ENCODE measurements at regions not wholly inside any gene's neighbourhood (a gene's known extent, or its start where the extent isn't known, plus 50 kb on each side); places are given as distances from the start of the nearest gene placed in this dataset.

GRCh38 chr17:54745862-54746261 lies 154.8 kb upstream of the TOM1L1 start:
- intact Hi-C loops (cut with DNase I), result loop anchor here (5.0 kb wide), 1 partner anchor 51 kb away; no protein-coding TSS in a partner anchor
- no peak for DNase-seq (ENCODE audit: missing footprints)
- no peak for ATAC-seq

- intact Hi-C loops (cut with DNase I), result loop anchor here (5.0 kb wide), 1 partner anchor 48 kb away; no protein-coding TSS in a partner anchor
- ATAC-seq (no peak), DNase-seq (ENCODE audit: missing footprints) (no peak)
Measured at GRCh38 chr17:54749157-54749556, 151.5 kb upstream of the TOM1L1 start.

DNA sequence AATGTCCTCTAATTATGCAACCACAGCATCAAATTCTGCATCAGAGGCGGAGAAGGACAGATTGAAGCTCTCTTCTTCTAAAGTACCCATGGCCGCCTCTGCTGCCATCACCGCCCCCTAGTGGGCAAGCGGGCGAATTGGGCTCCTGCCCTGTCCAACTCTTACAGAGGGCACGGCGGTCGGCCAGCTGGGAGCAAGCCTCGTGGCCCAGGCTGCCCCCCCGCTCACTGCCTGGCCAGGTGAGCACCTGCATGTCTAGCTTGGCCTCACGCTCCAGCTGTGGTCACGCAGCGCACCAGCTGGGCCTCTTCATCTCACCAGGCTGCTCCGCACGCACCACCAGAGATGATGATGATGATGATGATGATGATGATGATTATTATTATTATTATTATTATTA lies 146.1 kb upstream of the TOM1L1 start:
- intact Hi-C loops (cut with DNase I), result no loop called here
- DNase-seq (ENCODE audit: missing footprints) (no peak), ATAC-seq (no peak)

- ATAC-seq (no peak), DNase-seq (ENCODE audit: missing footprints) (no peak)
- intact Hi-C loops (cut with DNase I), result no loop called here
Measured at GRCh38 chr17:54760836-54761235, 139.8 kb upstream of the TOM1L1 start.

DNA sequence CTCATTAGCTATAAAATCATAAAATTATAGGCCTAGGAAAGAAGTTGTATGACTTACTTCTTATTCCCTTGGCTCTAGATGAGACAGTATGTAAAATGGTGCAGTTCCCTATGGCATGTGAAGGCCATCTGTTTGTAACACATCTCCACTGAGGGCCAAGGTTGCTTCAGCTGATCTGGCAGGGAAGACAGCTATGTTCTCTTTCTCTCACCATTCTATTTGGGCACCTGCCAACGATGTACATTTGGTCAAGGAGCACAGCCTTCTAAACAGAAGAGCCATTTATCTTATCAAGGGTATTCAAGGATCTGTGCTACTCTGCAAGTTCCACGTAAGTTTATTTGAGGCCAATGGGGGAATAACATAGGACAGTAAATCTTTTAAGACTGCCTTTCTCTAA lies 129.8 kb upstream of the TOM1L1 start:
- ATAC-seq, result no peak
- no peak for DNase-seq (ENCODE audit: missing footprints)
- intact Hi-C loops (cut with DNase I), result no loop called here

DNA sequence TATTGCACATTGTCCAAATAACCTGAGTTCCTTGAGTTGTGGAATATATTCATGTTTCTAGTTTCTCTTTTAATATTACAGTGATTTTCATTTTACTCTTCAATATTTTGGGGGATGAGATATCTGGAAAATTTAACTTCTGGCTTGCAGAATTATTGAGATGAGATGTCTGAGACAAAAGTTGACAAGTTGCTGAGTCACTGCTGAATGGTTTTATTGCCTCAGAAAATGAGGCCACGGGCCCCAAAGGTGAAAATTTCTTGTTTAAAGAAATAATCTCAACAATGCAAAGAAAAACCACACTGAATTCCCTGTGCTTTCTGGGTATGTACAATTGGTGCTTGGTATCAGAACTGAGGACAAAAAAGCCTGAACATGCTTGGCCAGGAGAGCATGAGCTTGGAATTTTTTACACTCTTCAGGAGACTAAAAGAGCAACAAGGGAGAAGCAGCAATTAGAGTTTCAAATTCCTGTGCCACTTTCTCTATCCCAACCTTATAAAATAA lies 129.2 kb upstream of the TOM1L1 start:
- ATAC-seq (no peak), DNase-seq (ENCODE audit: missing footprints) (no peak)
- intact Hi-C loops (cut with DNase I), result no loop called here

DNA sequence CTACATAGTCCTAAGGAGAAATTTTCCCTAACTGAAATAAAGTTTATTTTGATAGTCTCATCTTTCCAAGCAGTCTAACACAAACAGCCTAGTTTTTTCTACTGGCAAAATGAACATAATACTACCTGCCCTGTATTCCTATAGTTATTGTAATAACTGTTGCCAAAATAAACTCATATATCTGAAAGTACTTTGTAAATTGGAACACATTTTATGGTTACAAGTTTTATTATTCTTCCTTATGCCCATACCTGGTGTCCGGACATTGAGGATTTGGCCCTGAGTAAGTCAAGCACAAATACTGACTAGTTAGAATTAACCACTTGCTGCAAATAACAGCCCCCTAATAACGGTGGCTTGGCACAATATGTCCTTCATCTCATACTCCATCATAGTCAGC lies 120.4 kb upstream of the TOM1L1 start:
- no peak for ATAC-seq

DNA sequence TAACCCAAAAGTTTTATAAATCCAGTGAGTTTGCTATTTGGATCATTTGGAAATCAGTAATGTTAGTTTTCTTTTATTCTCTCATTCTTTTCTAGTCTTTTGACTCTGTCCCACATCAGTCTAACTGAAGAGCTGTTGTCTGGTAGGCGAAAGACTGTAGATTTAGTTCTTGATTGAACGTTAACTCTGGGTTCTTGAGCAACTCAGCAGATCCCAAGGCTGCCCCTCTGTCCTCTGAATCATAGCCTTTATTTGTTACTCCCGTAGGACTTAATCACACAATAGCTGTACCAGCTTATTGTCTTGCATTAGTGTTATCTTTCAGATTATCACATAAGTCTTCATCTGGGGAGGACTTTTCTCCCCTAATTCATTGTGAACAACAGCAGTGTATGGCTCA lies 119.3 kb upstream of the TOM1L1 start:
- no peak for ATAC-seq
- intact Hi-C loops (cut with DNase I), result no loop called here
- DNase-seq (ENCODE audit: missing footprints), result no peak

More for the DNA sequence above, 120.4 kb upstream of the TOM1L1 start:
- no peak for DNase-seq (ENCODE audit: missing footprints)
- intact Hi-C loops (cut with DNase I), result no loop called here

GRCh38 chr17:54784305-54784704 lies 116.3 kb upstream of the TOM1L1 start:
- ATAC-seq, result no peak
- intact Hi-C loops (cut with DNase I), result no loop called here

DNA sequence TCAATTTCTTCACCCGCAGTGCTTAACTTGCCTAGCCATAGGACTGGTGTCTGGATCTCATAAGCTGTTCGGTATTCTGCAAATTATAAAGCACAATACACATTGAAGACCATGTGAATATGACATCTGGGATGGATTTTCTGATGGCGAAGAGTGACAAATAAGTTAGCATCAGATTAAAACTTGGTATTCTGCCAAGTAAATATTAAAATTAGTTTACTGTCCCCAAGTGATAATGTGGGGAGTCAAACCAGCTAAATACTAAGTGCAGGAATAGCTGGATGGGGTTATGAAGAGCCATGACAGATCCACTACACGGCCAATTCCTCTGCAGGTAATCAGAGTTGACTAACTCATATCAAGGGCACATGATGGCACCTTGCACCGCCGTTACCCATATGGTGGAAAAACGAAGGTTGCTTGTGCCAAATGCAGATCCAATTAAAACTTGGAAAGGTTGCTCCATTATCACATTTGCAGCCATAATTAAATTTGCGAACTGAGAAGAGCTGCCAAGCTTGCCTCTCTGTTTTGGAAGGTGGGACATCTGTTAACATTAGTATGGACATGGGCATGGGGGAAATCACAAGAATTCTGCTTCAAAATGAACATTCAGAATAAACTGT lies 114.9 kb upstream of the TOM1L1 start:
- intact Hi-C loops (cut with DNase I), result no loop called here
- no peak for DNase-seq (ENCODE audit: missing footprints)

More at GRCh38 chr17:54784305-54784704, 116.3 kb upstream of the TOM1L1 start:
- DNase-seq (ENCODE audit: missing footprints), result no peak

GRCh38 chr17:54789101-54789880 lies 111.4 kb upstream of the TOM1L1 start:
- no peak for ATAC-seq
- intact Hi-C loops (cut with DNase I), result no loop called here
- no peak for DNase-seq (ENCODE audit: missing footprints)

More for the DNA sequence above, 114.9 kb upstream of the TOM1L1 start:
- ATAC-seq, result no peak

- no peak for DNase-seq (ENCODE audit: missing footprints)
- intact Hi-C loops (cut with DNase I), result no loop called here
- ATAC-seq, result no peak
Measured at GRCh38 chr17:54793271-54793670, 107.4 kb upstream of the TOM1L1 start.

GRCh38 chr17:54795046-54795445 lies 105.6 kb upstream of the TOM1L1 start:
- intact Hi-C loops (cut with DNase I), result loop anchor here (5.0 kb wide), 1 partner anchor 48 kb away; no protein-coding TSS in a partner anchor
- ATAC-seq (no peak), DNase-seq (ENCODE audit: missing footprints) (no peak)

GRCh38 chr17:54807331-54807730 lies 93.3 kb upstream of the TOM1L1 start:
- ATAC-seq, result no peak
- intact Hi-C loops (cut with DNase I), result no loop called here
- no peak for DNase-seq (ENCODE audit: missing footprints)

DNA sequence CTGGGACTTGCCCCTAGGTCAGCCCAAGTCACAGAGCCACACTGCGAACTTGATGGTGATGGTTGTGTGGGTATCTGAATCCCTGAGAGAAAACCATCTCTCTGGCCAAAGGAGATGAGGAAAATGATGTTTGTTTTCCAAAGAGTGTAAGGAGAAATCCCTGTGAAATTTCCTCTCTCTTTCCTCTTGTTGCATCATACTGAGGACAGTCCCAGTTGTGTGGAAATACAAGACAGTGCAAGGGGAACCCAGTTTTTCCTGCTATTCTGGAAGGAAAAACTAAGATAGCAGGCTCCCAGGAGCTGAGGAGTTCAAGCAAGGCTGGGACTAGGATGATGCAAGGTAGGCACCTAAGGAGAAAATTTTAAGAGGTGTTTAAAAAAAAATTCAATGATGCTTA lies 86.8 kb upstream of the TOM1L1 start:
- intact Hi-C loops (cut with DNase I), result no loop called here
- no peak for DNase-seq (ENCODE audit: missing footprints)
- no peak for ATAC-seq

GRCh38 chr17:54814371-54814770 lies 86.3 kb upstream of the TOM1L1 start:
- ATAC-seq (no peak), DNase-seq (ENCODE audit: missing footprints) (no peak)
- intact Hi-C loops (cut with DNase I), result no loop called here

- no peak for DNase-seq (ENCODE audit: missing footprints)
- ATAC-seq, result no peak
- intact Hi-C loops (cut with DNase I), result no loop called here
Measured at GRCh38 chr17:54834086-54834485, 66.6 kb upstream of the TOM1L1 start.

- DNase-seq (ENCODE audit: missing footprints) (no peak), ATAC-seq (no peak)
- intact Hi-C loops (cut with DNase I), result no loop called here
Measured at GRCh38 chr17:54835015-54835414, 65.6 kb upstream of the TOM1L1 start.

DNA sequence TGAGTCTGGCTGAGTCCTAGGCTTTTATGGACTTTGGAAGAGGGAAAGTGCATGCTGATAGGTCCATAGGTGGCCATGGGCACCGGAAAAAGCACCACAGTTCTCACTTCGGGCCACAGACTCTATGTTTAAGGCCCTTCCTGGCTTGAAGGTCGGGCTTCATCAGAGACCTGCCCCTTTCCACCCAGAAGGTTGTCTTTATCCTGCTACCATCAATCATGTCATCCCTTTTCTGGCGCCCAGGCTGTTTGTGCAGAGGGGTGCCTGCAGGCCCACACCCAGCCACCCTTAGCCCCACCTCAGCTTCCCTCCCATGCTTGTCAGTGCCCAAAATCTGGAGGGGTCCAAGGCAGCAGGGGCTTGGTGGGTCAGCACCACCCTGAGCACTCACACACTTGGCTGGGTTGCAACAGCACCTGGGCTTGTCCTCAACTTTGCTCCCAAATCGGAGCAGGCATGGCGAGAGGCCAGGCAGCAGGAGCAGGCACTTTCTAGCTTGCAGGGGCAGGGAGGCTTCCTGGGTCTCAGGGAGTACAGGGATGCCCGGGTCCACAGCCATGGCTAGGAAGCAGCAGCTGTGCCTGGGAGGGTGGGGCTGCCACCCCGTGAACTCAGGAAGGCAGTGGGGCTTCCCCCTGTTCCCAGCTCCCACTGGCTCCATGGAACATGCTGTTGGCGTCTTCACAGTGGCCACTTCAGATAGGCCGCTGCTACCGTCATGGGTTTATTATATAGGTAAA lies 63.8 kb upstream of the TOM1L1 start:
- intact Hi-C loops (cut with DNase I), result no loop called here
- ATAC-seq (no peak), DNase-seq (ENCODE audit: missing footprints) (no peak)
